PC-3 (cell line): ENCODE measurements at regions not wholly inside any gene's neighbourhood (a gene's known extent, or its start where the extent isn't known, plus 50 kb on each side); places are given as distances from the start of the nearest gene placed in this dataset.

Source experiments
- ATAC-seq: fragments of 200-7000 bp; cut with Tn5 transposase; 2 replicates; pipeline ENCODE4 v1.9.1; 2020; ENCODE audit warnings: mild to moderate bottlenecking, moderate library complexity
- BruUV-seq: library from RNA; stranded (reverse); fragments of 400-500 nt; replicated peaks from 2 replicates; lab custom pipeline; 2021; lab: Mats Ljungman, UMichigan
- CTCF ChIA-PET: fragments of 300-600 bp; sonication (Branson Sonifier 250); formaldehyde crosslinking; loops from one replicate; lab custom pipeline; 2022; ENCODE audit warnings: antibody characterized with exemption; lab: Charles Lee
- POLR2A ChIA-PET: fragments of 300-600 bp; sonication (Branson Sonifier 250); formaldehyde crosslinking; loops from one replicate; lab custom pipeline; 2022; ENCODE audit warnings: antibody characterized with exemption; ENCODE audit not compliant: unreplicated experiment; lab: Charles Lee
- DNase-seq: peaks from one replicate; pipeline ENCODE4 v3.0.0-alpha.2; 2015
- H2AFZ ChIP-seq: fragments of 300-600 bp; sonication (generic); 2 replicates; pipeline ENCODE4 v1.6.0; 2016; ENCODE audit warnings: antibody characterized with exemption, low read length
- H3F3A ChIP-seq: fragments of 300-600 bp; sonication (generic); one replicate; pipeline ENCODE4 v1.6.0; 2017; ENCODE audit warnings: antibody characterized with exemption, low read length, control low read depth, mild to moderate bottlenecking; ENCODE audit not compliant: unreplicated experiment
- H3K27ac ChIP-seq: fragments of 300-600 bp; sonication (generic); 2 replicates; pipeline ENCODE4 v1.5.1; 2016; ENCODE audit warnings: mild to moderate bottlenecking, low read length
- H3K27me3 ChIP-seq: fragments of 300-600 bp; sonication (generic); 2 replicates; pipeline ENCODE4 v1.6.1; 2016; ENCODE audit warnings: low read length, mixed read lengths
- H3K36me3 ChIP-seq: fragments of 300-600 bp; sonication (generic); 2 replicates; pipeline ENCODE4 v1.6.1; 2016; ENCODE audit warnings: low read depth, mixed run types, low read length, mixed read lengths
- H3K4me1 ChIP-seq: fragments of 300-600 bp; sonication (generic); 2 replicates; pipeline ENCODE4 v1.5.1; 2016; ENCODE audit warnings: low read length; ENCODE audit not compliant: insufficient read depth
- H3K4me2 ChIP-seq: fragments of 300-600 bp; sonication (generic); 2 replicates; pipeline ENCODE4 v1.6.0; 2016; ENCODE audit warnings: low read length
- H3K4me3 ChIP-seq: fragments of 300-600 bp; sonication (generic); 2 replicates; pipeline ENCODE4 v1.5.1; 2016; ENCODE audit warnings: mild to moderate bottlenecking, low read length, mixed read lengths
- H3K79me2 ChIP-seq: fragments of 300-600 bp; sonication (generic); 2 replicates; pipeline ENCODE4 v1.6.1; 2017; ENCODE audit warnings: low read length, mixed read lengths
- H3K9ac ChIP-seq: fragments of 300-600 bp; sonication (generic); 2 replicates; pipeline ENCODE4 v1.6.0; 2016; ENCODE audit warnings: mild to moderate bottlenecking, low read length
- H3K9me2 ChIP-seq: fragments of 300-600 bp; sonication (generic); replicated peaks from 2 replicates; pipeline ENCODE4 v1.6.1; 2016; ENCODE audit warnings: mixed run types, low read length, mixed read lengths
- H3K9me3 ChIP-seq: fragments of 300-600 bp; sonication (generic); 2 replicates; pipeline ENCODE4 v1.6.1; 2016; ENCODE audit warnings: low read length, mixed read lengths
- H4K20me1 ChIP-seq: fragments of 300-600 bp; sonication (generic); 2 replicates; pipeline ENCODE4 v1.6.1; 2016; ENCODE audit warnings: low read length, mixed read lengths
- EZH2 ChIP-seq: fragments of 300-600 bp; sonication (generic); IDR thresholded peaks from one replicate; pipeline ENCODE4 v1.6.1; 2017; ENCODE audit warnings: antibody characterized with exemption, mild to moderate bottlenecking, low read length; ENCODE audit not compliant: unreplicated experiment
- EZH2phosphoT487 ChIP-seq: fragments of 300-600 bp; sonication (generic); IDR thresholded peaks from 2 replicates; pipeline ENCODE4 v1.6.1; 2018; ENCODE audit warnings: mild to moderate bottlenecking, antibody characterized with exemption, low read length, borderline replicate concordance
- intact Hi-C: fragments of 100-400 bp; cut with micrococcal nuclease; formaldehyde crosslinking; loops from 2 replicates; pipeline ENCODE4 v1.9.0; 2023
- TF ChIP-seq, protein P1 (sequence below): fragments of 300-600 bp; sonication (generic); conservative IDR thresholded peaks from 2 replicates; pipeline ENCODE4 v1.5.1; 2017; ENCODE audit warnings: antibody characterized with exemption, low read depth, mild to moderate bottlenecking, low read length

DNA sequence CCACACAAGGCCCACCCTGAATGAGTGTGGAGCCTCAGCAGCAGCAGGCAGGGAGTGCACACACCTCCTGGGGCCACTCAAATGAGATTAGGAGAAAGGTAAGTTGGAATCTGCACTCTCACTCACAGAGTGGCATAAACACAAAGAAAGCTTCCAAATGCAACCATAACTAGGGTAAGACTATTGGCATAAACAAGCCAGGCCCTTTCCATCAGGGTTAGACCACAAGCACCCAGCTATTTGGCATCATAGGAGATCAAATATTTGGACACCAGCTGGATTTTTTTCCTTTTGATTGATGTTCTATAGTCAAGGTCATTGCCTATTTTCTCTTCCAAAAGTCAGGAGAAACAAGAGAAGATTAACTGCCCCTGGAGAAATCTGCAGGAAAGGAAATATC is 471.5 kb downstream of the TXNL1 start:
- no peaks in the 10 kb centered on the region for H3K9me2 ChIP-seq
- no peak overlapping the region for H3K4me2 ChIP-seq
- no TSS peak for BruUV-seq
- no peak overlapping the region for H3K9ac ChIP-seq
- H3K4me1 ChIP-seq: peaks cover 46% of the 10 kb centered on the region
- peaks cover 6% of the 10 kb centered on the region for H3F3A ChIP-seq
- H3K9me3 ChIP-seq: no peaks in the 10 kb centered on the region
- H3K27ac ChIP-seq: no peak overlapping the region
- CTCF ChIA-PET: no interaction called here
- DNase-seq (peak; percentile 21), ATAC-seq (no peak)
- H3K4me3 ChIP-seq: no peak overlapping the region
- intact Hi-C loops: loop anchor here (5.0 to 10.0 kb wide), 2 partner anchors 65 to 312 kb away; no protein-coding TSS in a partner anchor
- no peaks in the 10 kb centered on the region for H3K79me2 ChIP-seq
- H2AFZ ChIP-seq: no peak overlapping the region
- POLR2A ChIA-PET: no interaction called here
- TF ChIP-seq EZH2phosphoT487 (no peak), EZH2 (no peak)
- H3K36me3 ChIP-seq: no peaks in the 10 kb centered on the region
- no peaks in the 10 kb centered on the region for H3K27me3 ChIP-seq
- H4K20me1 ChIP-seq: no peaks in the 10 kb centered on the region

DNA sequence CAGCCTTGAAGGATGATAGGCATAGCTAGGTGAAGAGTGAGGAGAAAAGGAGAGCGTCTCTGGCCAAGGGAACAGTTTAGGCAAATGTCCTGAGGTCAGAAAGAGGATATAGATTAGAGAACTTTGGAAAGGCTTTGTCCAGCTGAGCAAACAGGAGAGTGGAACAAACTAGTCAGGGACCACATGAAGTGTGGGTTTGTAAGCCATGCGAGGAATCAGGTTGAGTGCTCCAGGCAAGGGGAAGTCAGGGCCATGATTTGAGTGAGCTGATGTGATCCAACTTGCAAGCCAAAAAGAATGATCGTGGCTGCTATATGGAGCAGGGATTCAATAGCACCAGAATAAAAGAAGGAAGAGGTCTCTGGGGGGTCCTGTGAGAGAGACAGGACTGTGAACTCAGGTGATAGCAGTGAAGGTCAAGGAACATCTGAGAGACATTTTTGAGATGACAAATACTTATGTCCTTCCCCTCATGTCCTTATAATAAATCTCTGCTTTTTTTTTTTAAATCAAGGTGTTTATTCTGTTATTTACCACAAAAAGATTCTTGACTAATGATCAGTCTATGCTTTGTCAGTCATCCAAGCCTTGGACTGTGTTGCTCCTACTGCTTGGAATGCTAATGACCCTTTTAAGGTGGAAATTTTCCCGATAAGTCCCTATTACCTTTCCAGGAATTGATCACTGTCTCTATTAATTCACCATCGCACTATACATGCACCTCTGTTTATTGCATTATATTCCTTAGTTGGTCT is 472.6 kb downstream of the TXNL1 start:
- H3K79me2 ChIP-seq: no peaks in the 10 kb centered on the region
- H3K36me3 ChIP-seq: no peaks in the 10 kb centered on the region
- CTCF ChIA-PET: no interaction called here
- H3K4me1 ChIP-seq: peaks cover 57% of the 10 kb centered on the region
- no peak overlapping the region for H3K9ac ChIP-seq
- H3K27ac ChIP-seq: no peak overlapping the region
- no peak for ATAC-seq
- no peak for DNase-seq
- no peak overlapping the region for H3K4me3 ChIP-seq
- no peaks in the 10 kb centered on the region for H3K9me3 ChIP-seq
- no TSS peak for BruUV-seq
- H3K4me2 ChIP-seq: no peak overlapping the region
- H3K27me3 ChIP-seq: no peaks in the 10 kb centered on the region
- intact Hi-C loops: loop anchor here (5.0 to 10.0 kb wide), 2 partner anchors 67 to 311 kb away; no protein-coding TSS in a partner anchor
- H3F3A ChIP-seq: peaks cover 6% of the 10 kb centered on the region
- POLR2A ChIA-PET: no interaction called here
- TF ChIP-seq EZH2phosphoT487 (no peak), EZH2 (no peak)
- TF ChIP-seq, protein P1, sequence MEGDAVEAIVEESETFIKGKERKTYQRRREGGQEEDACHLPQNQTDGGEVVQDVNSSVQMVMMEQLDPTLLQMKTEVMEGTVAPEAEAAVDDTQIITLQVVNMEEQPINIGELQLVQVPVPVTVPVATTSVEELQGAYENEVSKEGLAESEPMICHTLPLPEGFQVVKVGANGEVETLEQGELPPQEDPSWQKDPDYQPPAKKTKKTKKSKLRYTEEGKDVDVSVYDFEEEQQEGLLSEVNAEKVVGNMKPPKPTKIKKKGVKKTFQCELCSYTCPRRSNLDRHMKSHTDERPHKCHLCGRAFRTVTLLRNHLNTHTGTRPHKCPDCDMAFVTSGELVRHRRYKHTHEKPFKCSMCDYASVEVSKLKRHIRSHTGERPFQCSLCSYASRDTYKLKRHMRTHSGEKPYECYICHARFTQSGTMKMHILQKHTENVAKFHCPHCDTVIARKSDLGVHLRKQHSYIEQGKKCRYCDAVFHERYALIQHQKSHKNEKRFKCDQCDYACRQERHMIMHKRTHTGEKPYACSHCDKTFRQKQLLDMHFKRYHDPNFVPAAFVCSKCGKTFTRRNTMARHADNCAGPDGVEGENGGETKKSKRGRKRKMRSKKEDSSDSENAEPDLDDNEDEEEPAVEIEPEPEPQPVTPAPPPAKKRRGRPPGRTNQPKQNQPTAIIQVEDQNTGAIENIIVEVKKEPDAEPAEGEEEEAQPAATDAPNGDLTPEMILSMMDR: no peak
- no peaks in the 10 kb centered on the region for H3K9me2 ChIP-seq
- no peaks in the 10 kb centered on the region for H4K20me1 ChIP-seq
- H2AFZ ChIP-seq: no peak overlapping the region

DNA sequence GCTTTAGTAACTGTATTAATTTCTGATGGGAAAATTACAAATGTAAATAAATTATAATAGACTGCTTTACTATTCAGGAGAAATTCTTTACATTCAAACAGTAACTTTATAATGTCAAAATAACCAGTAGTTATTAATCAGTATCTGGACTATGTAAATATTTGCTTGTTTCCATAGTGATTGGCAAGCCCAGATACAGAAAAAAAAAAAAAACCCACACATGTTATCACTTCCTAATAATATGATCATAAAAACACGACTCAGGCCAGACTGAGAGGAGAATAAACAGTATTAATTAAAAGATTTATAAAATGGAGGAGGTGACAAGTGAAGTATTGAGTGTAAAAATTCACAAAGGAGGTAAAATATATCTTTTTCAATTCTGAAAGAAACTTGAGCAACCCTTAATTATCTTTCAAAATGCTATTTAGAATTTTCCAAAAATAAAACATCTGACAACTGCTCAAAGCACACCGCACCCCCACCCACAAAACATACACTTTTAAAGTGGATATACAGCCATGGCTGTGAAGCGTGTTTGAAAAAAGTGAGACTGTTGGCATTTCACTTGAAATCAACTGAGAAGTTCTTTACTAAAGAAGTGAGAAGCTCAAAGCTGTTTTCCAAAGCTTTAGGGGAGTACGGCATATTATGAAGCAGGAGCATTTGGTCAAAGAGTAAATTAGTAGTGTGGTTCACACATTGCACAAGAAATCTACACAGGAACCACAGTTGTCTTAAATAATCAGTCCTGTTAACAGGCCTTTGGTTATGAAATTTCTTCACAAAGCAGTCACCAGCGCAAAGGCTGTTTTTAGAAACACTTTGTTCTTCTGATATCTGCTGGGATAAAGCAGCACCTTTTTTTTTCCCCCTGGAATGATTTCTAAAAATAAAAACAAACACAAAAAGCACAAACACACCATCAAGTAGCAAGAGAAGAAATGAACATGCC is 475.8 kb downstream of the TXNL1 start:
- H3K9me3 ChIP-seq: no peaks in the 10 kb centered on the region
- intact Hi-C loops: loop anchor here (10.0 kb wide), 1 partner anchor 308 kb away; no protein-coding TSS in a partner anchor
- ChIA-PET CTCF (no interaction called here), POLR2A (no interaction called here)
- H3K79me2 ChIP-seq: no peaks in the 10 kb centered on the region
- DNase-seq (peak; percentile 13), ATAC-seq (no peak)
- H3K4me1 ChIP-seq: peaks cover 40% of the 10 kb centered on the region
- no peak for TF ChIP-seq EZH2
- TF ChIP-seq, protein P1: no peak
- TF ChIP-seq EZH2phosphoT487: no peak
- H4K20me1 ChIP-seq: no peaks in the 10 kb centered on the region
- H3K9me2 ChIP-seq: no peaks in the 10 kb centered on the region
- no peak overlapping the region for H3K4me3 ChIP-seq
- H3F3A ChIP-seq: peaks cover 3% of the 10 kb centered on the region
- BruUV-seq: no TSS peak
- H3K27me3 ChIP-seq: no peaks in the 10 kb centered on the region
- no peaks in the 10 kb centered on the region for H3K36me3 ChIP-seq
- H3K4me2 ChIP-seq: peak overlapping the region; percentile 35
- H3K9ac ChIP-seq: no peak overlapping the region
- no peak overlapping the region for H2AFZ ChIP-seq
- H3K27ac ChIP-seq: peak overlapping the region; percentile 30; the same call in 1 of the 2 replicates
